Fibroblast of skin of abdomen (primary cell): ENCODE measurements at regions not wholly inside any gene's neighbourhood (a gene's known extent, or its start where the extent isn't known, plus 50 kb on each side); places are given as distances from the start of the nearest gene placed in this dataset.

ENCODE experiments used
- DNase-seq: peaks from one replicate; pipeline ENCODE4 v3.0.0-alpha.2; 2013

DNA sequence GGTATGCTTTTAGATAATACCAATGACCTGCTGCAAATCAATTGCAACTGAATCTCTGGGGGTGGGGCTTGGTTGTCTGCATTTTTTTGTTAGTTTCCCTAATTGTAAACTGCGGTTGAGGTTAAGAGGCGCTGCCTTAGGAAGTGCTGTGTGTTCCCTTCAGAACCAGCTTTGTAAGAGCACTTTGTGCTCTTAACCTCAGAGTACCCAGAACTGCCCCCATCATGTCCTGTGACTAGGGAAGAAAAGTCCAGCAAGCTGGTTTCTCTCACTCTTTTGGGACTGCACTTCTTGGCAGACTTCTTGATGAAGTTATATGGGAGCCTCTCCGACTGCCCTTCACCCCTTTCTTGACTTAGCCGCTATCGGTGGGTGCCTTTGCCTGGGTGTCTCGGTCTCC lies 245.5 kb upstream of the CXCR4 start:
- DNase-seq: no peak

DNA sequence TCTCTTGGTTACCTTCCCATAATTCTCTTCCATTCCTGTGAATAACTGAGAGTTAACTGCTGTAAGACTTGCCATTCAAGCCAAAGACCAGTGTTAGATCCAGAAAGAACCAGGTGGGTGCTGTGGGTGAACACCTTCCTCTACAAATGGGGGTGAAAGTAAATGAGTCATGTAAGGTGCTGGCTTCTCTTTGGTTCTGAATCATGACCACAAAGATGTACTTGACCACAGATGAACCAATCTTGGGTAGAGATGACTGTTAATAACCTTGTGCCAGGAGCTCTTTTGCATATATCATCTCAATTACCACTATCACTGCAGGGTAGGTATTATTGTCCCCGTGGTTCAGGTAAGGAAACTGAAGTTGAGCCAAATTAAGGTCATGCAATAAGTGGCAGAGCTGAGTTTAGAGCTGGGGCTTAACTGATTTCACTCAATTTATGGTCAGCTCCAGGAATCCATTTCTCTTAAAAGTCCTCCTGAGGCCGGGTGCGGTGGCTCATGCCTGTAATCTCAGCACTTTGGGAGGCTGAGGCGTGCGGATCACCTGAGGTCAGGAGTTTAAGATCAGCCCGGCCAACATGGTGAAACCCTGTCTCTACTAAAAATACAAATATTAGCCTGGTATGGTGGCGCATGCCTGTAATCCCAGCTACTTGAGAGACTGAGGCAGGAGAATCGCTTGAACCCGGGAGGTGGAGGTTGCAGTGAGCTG lies 244.9 kb upstream of the CXCR4 start:
- DNase-seq: no peak

DNA sequence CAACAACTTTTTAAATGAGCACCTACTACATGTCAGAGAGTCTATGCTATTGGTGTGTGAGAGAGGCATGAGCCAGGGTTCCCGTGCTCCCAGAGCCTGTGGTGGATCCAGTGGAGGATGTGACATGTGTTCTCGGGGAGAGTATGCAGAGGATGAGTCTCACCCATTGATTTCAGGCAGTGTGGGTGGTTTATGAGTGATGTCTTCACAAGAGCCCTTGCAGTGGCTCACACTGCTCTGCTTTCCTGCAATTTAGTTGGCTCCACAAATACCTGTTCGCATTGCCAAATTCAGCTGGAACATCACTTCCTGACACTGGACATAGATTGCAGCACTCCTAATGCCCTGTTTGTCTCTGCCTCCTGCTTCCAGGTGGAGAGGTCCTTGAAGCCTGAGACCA lies 243.6 kb upstream of the CXCR4 start:
- DNase-seq: no peak

DNA sequence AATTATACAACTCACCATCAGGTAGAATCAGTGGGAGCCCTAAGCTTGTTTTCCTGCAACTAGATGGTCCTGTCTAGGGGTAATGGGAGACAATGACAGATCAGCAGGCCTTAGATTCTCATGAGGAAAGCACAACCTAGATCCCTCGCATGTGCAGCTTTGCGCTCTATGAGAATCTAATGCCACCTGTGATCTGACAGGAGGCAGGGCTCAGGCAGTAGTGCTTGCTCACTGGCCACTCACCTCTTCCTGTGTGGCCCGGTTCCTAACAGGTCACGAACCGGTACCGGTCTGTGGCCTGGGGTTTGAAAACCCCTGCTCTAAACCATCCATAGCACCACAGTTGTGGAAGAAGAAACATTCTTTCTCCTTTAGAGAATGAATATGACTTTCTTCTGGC lies 242.8 kb upstream of the CXCR4 start:
- DNase-seq: no peak

DNA sequence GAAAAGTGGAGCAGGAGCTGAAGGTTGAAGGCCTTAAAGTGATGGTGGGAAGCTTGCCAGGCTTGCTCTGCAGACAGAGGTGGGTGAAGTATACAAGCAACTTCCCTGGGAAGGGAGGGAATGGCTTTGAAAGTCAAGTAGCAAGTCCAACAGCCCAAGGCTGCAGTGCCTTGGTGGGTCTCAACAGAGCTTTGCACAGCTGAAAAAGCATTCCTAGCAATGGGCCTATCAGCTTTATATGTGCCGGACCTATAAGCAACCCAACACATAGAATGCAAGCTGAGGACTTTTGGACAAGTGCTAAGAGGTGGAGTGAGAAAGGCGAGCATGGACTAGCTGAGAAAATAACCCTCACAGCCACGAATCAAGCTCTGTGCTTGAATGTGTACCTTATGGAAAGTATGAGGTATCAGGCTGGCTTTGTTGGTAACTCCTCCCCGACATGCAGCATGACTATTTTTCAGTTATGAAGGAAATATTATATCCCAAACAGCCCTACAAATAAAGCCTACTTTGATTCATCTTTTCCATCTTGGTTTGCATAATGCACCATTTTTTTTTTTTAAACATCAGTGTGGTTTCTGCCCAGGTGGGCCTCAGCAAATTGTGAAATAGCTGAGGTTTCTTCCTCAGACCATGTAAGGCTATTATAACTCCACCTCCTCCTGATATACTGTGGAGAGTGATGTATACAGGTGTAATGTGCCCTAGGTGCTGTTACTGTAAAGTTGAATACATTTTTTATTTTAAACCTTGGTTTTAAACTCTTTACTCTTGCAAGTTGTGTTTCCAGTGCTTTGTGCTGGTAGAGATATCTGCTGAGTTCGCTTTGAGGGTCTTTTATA lies 241.4 kb upstream of the CXCR4 start:
- DNase-seq: no peak

DNA sequence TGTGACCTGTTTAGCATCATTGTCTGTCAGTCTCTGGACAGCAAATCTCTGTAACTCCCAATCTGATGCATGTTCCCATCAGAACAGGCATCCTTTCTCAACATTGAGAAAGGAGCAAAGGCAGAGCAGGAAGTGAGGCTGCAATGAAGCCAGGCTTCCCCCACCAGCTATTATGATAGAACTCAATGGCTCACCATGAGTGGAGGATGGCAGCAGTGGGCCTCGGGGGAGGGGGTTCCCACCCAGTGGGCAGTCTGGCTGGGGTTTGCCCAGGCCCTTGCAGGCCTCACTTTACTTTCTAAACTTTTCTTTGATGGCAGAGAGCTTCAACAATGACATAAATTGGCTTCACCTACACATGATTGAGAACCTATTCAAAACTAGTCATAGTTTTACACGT lies 240.6 kb upstream of the CXCR4 start:
- DNase-seq: no peak

DNA sequence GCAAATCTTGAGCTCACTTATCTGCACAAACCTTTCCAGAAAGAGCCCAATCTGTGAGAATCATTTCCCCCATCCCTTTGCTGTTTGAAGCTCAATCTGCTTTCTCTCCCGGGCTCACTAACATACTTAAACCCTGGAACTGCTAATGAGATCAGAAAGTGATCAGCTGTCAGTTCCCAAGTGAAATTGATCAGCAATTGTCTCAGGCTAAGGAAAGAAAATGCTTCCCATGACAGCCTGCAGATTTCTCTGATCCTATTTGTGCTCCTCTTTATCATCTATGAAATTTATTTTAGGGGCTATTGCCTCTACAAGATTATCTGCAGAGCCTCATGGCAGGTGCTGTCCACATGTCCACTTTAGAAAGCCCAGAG lies 239.0 kb upstream of the CXCR4 start:
- DNase-seq: no peak

DNA sequence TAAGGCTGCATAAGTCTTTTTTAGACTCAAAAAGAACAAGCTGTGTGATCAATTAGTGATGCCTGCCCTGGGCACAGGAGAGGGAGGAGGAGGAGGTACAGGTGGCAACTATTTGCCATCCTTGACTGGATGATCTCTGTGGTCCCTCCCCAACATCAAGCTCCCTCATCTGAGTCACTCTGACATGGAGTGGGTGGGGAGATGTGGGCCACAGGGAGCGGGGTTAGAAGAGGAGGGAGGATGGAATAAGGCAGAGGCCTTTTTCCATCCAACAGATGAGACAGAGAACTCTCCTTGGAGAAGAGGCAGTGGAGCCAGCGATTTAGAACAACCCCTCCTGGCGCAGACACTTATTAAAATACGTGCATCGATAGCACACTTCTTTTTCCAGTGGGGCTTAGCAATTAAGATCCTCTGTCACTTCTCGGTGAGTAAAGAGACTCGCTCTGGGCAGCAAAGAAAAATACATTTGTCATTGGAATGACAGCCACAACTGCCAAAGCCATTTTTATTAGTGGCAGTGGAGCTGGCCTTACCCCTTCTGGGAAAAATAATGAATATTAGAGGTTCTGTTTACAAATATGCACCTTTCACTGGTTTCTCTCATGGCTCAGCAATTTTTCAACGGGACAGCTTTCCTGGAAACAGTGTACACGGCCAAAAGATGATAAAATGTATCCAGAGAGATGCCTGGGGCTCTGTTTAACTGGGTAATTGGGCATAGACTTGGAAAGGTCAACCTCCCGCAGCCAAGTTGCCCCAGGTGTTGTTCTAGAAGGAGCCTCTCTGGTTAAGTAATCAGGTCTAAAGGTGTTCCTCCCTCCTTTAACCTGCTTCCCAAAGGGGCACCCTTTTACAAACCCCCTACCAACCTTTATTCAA lies 238.4 kb upstream of the CXCR4 start:
- DNase-seq: no peak

DNA sequence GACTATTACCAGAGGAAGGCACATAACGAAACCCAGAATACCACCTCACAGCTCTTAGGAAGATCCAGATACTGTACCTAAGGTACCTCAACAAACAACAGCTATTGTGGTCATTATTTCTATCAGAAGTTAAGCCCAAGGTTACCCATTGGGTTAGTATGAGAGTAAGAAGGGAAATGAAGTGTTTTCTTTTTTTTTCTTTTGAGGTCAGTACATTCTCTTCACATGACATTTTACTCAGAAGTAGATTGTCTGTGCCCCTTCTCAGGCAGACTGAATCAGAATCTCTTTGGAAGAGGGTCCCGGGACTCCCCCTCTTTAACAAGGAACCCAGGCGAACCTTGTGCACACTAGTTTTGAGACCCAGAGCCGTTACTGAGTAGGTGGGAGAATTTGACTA lies 233.7 kb upstream of the CXCR4 start:
- DNase-seq: no peak

DNA sequence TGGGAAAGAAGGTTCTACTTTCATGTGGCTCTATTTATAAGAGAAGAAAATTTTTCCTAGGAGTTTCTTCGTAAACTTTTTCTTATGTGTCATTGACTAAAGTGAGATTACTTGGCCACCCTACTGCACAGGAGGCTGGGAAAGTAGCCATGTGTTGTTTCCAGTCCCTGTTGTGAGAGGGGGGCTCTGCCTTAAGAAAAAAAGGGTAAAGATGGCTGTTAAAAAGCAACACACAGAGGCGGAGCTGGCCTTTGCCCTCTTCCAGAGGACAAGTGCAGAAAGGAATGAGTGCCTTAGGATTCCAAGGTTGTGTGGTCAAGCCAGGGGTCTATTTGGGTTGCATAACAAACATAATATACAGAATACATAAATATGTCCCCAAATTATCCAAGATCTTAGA lies 230.0 kb upstream of the CXCR4 start:
- DNase-seq: no peak

DNA sequence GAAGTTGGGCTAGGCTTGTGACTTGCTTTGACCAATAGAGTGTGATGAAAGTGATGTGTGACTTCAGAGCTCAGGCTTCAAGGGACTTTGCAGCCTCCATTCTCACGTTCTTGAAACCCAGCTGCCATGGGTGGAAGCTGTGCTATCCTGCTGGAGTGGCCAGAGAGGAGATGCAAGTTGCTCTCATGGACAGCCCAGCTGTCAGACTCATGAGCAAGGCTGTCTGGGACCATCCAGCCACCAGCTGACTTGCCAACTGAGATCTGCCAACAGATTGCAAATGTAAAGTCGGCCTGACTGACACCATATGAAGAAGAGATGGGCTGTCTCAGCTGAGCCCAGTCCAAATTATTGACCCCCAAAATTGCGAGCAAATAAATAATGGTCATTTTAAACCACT lies 226.4 kb upstream of the CXCR4 start:
- no peak for DNase-seq

DNA sequence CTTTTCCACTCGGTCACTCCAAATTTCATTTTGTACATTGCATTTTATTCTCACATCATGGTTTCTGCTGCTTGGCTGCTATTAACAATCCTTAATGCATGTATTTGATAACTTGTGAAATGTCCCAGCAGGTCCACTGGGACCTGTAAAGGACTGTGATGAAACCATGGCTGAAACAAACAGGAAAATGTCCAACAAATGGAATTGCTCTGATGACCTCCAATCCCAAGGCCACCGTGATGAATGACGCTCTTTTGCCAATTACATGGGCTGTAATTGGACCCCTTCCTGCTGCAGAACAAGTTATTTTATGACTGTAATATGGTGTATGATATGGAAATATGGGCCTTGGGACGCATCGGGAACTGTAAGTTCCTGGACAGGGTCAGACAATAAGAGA lies 224.2 kb upstream of the CXCR4 start:
- no peak for DNase-seq

DNA sequence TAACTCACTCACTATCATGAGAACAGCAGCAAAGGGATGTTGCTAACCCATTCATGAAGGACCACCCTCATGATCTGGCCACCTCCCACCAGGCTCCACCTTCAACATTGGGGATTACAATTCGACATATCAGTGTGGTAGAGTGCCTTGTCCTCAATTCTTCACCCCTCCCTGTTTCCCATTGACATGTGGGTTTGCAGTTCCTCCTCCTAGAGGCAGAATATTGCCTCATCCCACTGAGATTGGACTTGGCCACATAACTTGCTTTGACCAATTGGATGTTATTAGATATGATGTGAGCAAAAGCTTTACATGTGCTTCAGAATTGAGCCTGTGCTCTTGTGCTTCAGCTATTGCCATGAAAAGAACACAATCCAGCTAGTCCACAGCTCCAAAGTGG lies 217.0 kb upstream of the CXCR4 start:
- DNase-seq: no peak

DNA sequence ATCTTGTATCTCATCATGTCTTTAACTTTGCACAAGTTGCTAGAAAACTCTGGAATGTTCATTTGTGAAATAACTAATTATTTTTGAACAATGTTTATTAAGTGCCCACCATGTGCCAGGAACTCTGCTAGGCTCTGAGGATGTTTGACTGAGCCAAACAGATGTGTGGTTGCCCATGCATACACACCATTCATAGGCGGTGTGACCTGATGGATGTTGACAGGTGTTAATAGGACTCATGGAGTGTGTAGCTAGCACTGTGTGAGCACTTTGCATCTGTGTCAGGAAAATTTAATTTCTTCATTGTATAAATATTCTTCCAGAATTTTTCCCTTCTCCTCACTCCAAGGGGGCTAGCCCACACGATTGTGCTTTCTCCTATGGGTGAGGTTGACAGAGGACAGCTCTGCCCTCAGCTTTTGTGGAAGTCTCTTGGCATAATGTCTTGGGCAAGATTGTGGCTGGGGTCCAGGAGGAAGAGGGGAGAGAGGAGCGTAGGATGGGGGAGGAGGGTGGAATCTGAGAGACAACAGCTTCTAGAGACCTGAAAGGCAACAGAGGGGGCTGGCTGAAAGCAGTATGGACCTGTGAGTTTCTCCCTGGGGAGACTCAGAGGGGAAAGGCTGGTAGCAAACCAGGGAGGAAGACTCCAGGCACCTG lies 214.6 kb upstream of the CXCR4 start:
- no peak for DNase-seq

DNA sequence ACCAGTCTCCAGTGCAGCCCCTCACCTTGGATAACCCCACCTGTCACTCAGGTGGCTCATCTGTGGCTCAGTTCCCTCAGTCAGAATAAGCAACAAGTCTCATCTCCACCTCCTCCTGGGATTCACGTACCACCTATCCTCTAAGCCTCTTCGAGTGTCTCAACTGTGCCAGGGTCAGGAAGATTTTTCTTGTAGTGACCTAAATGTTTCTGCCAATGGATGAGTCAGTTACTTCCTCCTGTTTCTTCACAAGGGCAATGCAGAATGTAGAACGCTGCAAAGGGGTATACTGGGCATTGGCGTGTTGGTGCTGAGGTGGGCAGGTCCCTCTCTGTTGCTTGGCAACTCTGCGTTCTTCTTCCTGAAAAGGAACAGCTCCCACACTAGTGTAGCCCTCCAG lies 213.3 kb upstream of the CXCR4 start:
- DNase-seq: no peak

DNA sequence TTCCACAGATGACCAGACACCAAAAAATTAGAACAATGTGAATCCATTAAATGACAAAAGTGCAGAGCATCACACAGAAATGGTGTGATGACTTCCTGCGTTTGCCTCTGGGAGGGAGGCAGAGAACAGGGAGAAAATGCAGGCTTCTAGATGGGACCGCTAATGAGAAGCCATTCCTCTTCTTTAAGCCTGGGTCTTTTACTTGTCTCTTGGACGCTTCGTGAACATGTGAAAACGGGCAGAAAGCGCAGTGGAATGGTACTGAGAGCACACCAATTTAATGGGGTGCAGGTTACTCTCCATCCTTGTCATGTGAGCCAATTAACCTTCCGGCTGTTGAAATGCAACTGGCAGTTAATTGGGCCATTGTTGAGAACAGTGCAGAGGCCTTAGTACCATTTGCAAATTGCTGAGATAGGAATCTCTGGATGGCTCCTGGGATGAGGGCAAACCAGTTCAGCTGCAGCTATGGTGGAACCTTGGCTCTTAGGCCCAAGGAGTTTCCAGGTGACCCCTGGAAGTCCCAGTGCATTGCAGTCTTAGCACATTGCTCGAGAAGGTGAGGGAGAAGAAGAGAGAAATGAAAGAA lies 210.4 kb upstream of the CXCR4 start:
- DNase-seq: no peak

DNA sequence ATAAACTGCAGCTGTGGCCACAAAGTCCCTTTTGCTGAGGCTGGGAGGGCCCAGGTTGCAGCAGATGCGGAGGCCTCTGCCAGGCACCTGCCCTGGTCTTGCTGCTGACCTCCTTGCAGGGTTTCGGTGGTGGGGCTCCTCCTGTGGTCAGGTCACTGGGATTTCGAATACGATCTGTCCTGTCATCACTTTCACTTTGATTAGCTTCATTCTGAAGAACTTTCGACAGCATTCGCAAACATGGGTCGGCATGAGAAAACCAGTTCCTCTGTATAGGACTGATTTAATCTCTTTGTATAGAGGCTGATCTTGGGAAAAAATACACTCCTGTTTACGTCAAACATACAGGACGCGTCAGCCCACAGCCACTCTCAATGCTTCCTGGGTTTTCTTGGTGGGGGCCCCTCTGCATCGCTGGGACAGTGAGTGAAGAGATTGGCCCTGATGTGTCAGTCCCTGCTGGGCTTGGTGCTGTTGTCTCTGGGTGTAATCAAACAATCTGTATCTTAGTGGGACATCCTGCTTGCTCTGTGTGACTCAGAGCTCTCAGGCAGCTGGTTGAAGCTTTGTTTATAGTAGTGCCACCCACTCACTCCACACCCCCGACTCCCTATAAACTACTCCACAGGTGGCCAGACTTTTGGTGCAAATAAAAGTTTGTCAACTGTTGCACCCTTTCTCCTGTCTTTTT lies 209.4 kb upstream of the CXCR4 start:
- no peak for DNase-seq

DNA sequence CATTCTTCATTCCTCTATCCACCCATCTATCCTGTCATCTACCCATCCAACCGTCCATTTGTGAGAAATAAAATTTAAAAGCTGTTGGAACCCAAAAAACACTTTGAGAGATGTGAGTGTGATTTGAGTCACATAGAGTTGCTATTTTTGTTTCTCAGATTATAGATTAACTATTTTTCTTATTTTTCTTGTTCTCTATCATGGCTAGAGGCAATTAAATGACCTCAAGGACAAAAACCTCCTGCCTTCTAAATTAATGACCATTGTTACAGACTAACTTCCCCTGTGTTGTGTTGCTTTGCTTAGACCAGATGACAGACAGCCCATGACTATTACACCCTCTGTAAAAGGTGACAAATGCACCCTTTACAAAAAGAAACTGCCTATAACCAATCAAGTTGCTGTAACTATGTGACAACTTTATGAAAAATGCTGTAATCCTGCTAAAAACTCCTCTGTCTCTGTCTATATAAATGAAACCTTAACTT lies 207.9 kb upstream of the CXCR4 start:
- no peak for DNase-seq

DNA sequence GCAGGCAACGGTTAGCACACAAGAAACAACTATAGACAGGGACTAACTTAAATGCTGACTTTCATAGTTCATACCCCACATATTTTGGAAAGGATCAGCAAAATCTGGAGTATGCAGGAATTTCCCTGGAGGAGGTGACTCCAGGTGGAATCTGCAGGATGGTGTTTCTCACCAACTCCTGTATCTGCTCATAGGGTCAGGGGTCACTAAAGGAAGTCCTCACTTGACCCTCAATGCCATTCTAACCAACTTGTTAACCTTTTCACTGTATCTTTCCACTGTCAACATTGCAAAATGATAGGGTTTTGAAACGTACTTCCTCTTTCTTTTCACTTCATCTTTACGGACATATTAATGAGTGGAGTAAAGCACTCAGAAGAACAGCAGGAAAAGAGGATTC lies 207.0 kb upstream of the CXCR4 start:
- no peak for DNase-seq

DNA sequence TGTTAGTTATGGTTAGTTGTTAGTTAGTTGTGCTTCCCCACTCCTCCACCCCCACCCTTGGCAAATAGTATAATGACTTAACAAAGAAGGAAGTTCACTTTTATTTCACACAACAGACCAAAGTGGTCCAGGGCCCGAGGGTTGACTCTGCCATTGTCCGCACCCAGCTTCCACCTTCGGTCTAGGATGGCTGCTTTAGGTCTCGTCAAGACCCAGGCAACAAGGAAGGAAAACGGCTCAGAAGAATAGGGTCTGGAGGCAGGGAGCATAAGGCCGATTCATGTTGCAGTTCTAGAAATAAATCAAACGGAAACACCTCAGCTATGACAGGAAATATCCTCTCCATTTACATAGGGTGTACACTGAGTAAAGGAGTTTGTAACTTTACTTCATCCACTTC lies 206.0 kb upstream of the CXCR4 start:
- DNase-seq: no peak

DNA sequence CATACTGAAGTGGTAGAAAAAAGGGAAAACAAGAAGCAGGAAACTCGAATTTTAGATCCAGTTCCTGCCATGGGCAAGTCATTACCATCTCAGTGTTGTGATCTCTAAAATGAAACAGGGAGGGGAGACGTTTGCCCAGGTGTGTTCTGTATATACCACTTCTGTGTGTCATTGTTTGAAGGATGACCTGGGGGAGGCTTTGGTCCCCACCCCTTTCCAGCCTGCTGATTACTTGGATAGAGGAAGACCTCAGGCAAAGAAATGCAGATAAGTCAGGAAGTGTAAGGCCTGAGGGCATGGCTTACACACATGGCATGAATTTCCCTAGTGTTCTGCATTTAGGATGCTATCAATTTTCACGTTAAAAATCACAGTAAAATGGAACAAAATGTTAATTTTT lies 205.2 kb upstream of the CXCR4 start:
- DNase-seq: no peak

DNA sequence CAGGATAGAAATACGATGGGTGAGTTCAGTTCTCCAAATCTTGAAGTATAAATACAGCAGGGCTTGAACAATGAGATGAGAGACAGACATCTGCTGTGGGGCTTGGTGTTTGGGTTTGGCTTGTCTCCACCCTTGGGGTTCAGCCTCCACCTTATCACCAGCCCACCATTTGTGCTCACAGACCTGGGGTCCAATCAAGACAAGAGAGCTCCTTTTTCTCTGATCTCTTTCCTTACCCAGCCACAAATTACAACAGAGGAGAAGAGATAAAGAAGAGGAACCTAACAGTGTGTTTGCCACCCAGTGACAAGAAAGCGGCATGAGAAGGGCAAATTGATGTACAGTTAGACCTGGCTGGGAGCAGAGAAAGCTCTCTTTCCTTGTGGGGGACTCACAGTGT lies 204.5 kb upstream of the CXCR4 start:
- no peak for DNase-seq
